ENCODE measurements at regions not wholly inside any gene's neighbourhood (a gene's known extent, or its start where the extent isn't known, plus 50 kb on each side); places are given as distances from the start of the nearest gene placed in this dataset.
A peak's percentile ranks its signal among the peaks of the same experiment; 100 is the strongest.

DNA sequence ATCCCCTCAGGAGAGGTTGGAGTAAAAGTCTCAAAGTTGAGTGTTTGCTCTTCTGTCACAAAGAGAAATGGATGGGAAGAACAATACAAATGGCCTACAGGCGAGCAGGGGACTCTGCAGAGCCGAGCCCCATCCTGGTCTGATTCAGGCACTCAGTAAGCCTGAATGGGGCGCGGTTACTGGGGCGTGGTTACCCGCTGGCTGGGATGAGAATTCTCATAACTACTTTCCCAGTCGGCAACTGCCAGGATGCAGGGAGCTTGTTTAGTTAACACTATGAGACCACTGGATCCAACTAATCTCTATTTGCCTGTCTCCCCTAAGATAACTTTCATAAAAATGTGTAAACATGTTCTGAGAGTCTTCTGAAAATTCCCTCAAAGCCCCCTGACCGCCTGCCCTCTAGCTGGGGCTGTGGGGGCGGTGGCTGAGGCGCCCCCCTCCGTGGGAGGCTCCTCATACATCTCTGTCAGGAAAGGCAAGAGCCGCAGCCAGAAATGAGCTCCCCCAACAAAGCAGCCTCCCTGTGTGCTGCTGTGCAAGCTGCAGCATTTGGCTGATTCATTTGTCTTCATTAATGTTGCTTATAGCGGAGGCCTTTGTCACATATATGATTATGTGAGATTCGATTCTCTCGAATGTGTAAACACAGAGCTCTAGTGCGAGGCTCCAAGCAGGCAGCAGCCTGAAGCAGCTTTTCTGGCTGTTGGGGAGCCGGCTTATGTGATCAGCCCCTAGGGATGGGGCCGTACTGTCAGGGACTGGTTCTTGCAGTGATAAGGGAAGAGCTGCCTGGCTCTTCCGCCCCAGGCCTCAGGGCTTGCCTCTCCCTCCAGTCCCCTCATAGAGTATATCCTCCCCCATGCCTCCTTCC is 126.1 kb upstream of the ARHGAP5 start (continued):
- TF ChIP-seq FEZF1 (tag by site-specific recombination; IDR thresholded peaks at IDR 0.05) (peak; percentile 46; the same call in 1 of the 2 replicates), ZNF433 (tag by site-specific recombination; IDR thresholded peaks at IDR 0.05; ENCODE audit: low read depth) (no peak), ZNF654 (tag by site-specific recombination; IDR thresholded peaks at IDR 0.05; ENCODE audit: low read depth) (no peak), SCRT2 (tag by site-specific recombination; IDR thresholded peaks at IDR 0.05) (no peak), ZFP3 (tag by site-specific recombination; IDR thresholded peaks at IDR 0.05; ENCODE audit: low read depth) (no peak), ZNF747 (tag by site-specific recombination; IDR thresholded peaks at IDR 0.05) (no peak), ZFHX2 (tag by site-specific recombination; conservative IDR thresholded peaks at IDR 0.05) (peak; percentile 65), KLF9 (tag by site-specific recombination; IDR thresholded peaks at IDR 0.05; ENCODE audit: low read depth) (peak; percentile 42; the same call in 1 of the 2 replicates), ZNF391 (tag by site-specific recombination; IDR thresholded peaks at IDR 0.05; ENCODE audit: borderline replicate concordance, low read depth) (no peak), ZNF37A (tag by site-specific recombination; IDR thresholded peaks at IDR 0.05) (no peak), ZNF600 (tag by site-specific recombination; IDR thresholded peaks at IDR 0.05) (peak; percentile 59; the same call in 1 of the 2 replicates), ZNF629 (tag by site-specific recombination; IDR thresholded peaks at IDR 0.05) (0 out of 2 replicates have a peak, but pooled peaks have one; percentile 39), ZNF221 (tag by site-specific recombination; IDR thresholded peaks at IDR 0.05; ENCODE audit: borderline replicate concordance) (no peak), ZNF610 (tag by site-specific recombination; IDR thresholded peaks at IDR 0.05; ENCODE audit: borderline replicate concordance) (no peak), SP7 (tag by site-specific recombination; IDR thresholded peaks at IDR 0.05) (peak; percentile 98)
- TF ChIP-seq, protein P1, sequence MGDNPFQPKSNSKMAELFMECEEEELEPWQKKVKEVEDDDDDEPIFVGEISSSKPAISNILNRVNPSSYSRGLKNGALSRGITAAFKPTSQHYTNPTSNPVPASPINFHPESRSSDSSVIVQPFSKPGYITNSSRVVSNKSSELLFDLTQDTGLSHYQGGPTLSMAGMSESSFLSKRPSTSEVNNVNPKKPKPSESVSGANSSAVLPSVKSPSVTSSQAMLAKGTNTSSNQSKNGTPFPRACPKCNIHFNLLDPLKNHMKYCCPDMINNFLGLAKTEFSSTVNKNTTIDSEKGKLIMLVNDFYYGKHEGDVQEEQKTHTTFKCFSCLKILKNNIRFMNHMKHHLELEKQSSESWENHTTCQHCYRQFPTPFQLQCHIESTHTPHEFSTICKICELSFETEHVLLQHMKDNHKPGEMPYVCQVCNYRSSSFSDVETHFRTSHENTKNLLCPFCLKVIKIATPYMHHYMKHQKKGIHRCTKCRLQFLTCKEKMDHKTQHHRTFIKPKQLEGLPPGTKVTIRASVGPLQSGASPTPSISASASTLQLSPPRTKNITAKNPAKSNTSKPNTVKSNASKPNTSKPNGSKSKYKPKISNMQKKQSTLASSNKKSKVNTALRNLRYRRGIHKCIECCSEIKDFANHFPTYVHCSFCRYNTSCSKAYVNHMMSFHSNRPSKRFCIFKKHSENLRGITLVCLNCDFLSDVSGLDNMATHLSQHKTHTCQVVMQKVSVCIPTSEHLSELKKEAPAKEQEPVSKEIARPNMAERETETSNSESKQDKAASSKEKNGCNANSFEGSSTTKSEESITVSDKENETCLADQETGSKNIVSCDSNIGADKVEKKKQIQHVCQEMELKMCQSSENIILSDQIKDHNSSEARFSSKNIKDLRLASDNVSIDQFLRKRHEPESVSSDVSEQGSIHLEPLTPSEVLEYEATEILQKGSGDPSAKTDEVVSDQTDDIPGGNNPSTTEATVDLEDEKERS (tag by site-specific recombination; IDR thresholded peaks at IDR 0.05) = no peak
- TF ChIP-seq, protein P2, sequence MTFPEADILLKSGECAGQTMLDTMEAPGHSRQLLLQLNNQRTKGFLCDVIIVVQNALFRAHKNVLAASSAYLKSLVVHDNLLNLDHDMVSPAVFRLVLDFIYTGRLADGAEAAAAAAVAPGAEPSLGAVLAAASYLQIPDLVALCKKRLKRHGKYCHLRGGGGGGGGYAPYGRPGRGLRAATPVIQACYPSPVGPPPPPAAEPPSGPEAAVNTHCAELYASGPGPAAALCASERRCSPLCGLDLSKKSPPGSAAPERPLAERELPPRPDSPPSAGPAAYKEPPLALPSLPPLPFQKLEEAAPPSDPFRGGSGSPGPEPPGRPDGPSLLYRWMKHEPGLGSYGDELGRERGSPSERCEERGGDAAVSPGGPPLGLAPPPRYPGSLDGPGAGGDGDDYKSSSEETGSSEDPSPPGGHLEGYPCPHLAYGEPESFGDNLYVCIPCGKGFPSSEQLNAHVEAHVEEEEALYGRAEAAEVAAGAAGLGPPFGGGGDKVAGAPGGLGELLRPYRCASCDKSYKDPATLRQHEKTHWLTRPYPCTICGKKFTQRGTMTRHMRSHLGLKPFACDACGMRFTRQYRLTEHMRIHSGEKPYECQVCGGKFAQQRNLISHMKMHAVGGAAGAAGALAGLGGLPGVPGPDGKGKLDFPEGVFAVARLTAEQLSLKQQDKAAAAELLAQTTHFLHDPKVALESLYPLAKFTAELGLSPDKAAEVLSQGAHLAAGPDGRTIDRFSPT (tag by site-specific recombination; IDR thresholded peaks at IDR 0.05) = no peak
- TF ChIP-seq, protein P3, sequence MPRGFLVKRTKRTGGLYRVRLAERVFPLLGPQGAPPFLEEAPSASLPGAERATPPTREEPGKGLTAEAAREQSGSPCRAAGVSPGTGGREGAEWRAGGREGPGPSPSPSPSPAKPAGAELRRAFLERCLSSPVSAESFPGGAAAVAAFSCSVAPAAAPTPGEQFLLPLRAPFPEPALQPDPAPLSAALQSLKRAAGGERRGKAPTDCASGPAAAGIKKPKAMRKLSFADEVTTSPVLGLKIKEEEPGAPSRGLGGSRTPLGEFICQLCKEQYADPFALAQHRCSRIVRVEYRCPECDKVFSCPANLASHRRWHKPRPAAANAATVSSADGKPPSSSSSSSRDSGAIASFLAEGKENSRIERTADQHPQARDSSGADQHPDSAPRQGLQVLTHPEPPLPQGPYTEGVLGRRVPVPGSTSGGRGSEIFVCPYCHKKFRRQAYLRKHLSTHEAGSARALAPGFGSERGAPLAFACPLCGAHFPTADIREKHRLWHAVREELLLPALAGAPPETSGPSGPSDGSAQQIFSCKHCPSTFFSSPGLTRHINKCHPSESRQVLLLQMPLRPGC (tag by site-specific recombination; IDR thresholded peaks at IDR 0.05) = no peak
- TF ChIP-seq, protein P4, sequence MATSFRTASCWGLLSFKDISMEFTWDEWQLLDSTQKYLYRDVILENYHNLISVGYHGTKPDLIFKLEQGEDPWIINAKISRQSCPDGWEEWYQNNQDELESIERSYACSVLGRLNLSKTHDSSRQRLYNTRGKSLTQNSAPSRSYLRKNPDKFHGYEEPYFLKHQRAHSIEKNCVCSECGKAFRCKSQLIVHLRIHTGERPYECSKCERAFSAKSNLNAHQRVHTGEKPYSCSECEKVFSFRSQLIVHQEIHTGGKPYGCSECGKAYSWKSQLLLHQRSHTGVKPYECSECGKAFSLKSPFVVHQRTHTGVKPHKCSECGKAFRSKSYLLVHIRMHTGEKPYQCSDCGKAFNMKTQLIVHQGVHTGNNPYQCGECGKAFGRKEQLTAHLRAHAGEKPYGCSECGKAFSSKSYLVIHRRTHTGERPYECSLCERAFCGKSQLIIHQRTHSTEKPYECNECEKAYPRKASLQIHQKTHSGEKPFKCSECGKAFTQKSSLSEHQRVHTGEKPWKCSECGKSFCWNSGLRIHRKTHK (tag by site-specific recombination; IDR thresholded peaks at IDR 0.05) = no peak
- TF ChIP-seq, protein P5, sequence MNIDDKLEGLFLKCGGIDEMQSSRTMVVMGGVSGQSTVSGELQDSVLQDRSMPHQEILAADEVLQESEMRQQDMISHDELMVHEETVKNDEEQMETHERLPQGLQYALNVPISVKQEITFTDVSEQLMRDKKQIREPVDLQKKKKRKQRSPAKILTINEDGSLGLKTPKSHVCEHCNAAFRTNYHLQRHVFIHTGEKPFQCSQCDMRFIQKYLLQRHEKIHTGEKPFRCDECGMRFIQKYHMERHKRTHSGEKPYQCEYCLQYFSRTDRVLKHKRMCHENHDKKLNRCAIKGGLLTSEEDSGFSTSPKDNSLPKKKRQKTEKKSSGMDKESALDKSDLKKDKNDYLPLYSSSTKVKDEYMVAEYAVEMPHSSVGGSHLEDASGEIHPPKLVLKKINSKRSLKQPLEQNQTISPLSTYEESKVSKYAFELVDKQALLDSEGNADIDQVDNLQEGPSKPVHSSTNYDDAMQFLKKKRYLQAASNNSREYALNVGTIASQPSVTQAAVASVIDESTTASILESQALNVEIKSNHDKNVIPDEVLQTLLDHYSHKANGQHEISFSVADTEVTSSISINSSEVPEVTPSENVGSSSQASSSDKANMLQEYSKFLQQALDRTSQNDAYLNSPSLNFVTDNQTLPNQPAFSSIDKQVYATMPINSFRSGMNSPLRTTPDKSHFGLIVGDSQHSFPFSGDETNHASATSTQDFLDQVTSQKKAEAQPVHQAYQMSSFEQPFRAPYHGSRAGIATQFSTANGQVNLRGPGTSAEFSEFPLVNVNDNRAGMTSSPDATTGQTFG (tag by site-specific recombination; IDR thresholded peaks at IDR 0.05; ENCODE audit: borderline replicate concordance) = no peak
- TF ChIP-seq, protein P6, sequence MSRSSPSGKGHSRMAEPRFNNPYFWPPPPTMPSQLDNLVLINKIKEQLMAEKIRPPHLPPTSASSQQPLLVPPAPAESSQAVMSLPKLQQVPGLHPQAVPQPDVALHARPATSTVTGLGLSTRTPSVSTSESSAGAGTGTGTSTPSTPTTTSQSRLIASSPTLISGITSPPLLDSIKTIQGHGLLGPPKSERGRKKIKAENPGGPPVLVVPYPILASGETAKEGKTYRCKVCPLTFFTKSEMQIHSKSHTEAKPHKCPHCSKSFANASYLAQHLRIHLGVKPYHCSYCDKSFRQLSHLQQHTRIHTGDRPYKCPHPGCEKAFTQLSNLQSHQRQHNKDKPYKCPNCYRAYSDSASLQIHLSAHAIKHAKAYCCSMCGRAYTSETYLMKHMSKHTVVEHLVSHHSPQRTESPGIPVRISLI (tag by site-specific recombination; IDR thresholded peaks at IDR 0.05) = no peak
- TF ChIP-seq, protein P7, sequence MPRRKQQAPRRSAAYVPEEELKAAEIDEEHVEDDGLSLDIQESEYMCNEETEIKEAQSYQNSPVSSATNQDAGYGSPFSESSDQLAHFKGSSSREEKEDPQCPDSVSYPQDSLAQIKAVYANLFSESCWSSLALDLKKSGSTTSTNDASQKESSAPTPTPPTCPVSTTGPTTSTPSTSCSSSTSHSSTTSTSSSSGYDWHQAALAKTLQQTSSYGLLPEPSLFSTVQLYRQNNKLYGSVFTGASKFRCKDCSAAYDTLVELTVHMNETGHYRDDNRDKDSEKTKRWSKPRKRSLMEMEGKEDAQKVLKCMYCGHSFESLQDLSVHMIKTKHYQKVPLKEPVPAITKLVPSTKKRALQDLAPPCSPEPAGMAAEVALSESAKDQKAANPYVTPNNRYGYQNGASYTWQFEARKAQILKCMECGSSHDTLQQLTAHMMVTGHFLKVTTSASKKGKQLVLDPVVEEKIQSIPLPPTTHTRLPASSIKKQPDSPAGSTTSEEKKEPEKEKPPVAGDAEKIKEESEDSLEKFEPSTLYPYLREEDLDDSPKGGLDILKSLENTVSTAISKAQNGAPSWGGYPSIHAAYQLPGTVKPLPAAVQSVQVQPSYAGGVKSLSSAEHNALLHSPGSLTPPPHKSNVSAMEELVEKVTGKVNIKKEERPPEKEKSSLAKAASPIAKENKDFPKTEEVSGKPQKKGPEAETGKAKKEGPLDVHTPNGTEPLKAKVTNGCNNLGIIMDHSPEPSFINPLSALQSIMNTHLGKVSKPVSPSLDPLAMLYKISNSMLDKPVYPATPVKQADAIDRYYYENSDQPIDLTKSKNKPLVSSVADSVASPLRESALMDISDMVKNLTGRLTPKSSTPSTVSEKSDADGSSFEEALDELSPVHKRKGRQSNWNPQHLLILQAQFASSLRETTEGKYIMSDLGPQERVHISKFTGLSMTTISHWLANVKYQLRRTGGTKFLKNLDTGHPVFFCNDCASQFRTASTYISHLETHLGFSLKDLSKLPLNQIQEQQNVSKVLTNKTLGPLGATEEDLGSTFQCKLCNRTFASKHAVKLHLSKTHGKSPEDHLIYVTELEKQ (tag by site-specific recombination; IDR thresholded peaks at IDR 0.05; ENCODE audit: borderline replicate concordance) = no peak

Measured in HEK293 (cell line).